HL-60 (cell line): ENCODE measurements at regions not wholly inside any gene's neighbourhood (a gene's known extent, or its start where the extent isn't known, plus 50 kb on each side); places are given as distances from the start of the nearest gene placed in this dataset.

ENCODE experiments used
- DNase-seq, 2 experiments: peaks; one replicate each; pipeline ENCODE4 v3.0.0-alpha.2; 2010 to 2020; ENCODE audit warnings: low read depth in 1 of 2, low spot score in 1 of 2
- H3K27ac ChIP-seq: fragments of 250-450 bp; sonication (Bioruptor Pico); replicated peaks from 2 replicates; pipeline ENCODE4 v1.5.1; 2020; ENCODE audit warnings: mild to moderate bottlenecking, moderate library complexity
- H3K27me3 ChIP-seq: fragments of 250-450 bp; sonication (Bioruptor Pico); 2 replicates; pipeline ENCODE4 v1.5.1; 2021; ENCODE audit warnings: mild to moderate bottlenecking, moderate library complexity; ENCODE audit not compliant: insufficient read depth, poor library complexity, severe bottlenecking
- H3K4me3 ChIP-seq: replicated peaks from 2 replicates; pipeline ENCODE4 v1.5.1; 2011; ENCODE audit warnings: mild to moderate bottlenecking, control low read depth, low read length; ENCODE audit not compliant: insufficient read depth
- CTCF ChIP-seq: IDR thresholded peaks from one replicate; pipeline ENCODE4 v1.5.1; 2011; ENCODE audit warnings: low read length, control low read depth, inconsistent platforms; ENCODE audit not compliant: insufficient read depth
- GABPA ChIP-seq: IDR thresholded peaks from 2 replicates; pipeline ENCODE4 v1.6.1; 2012; ENCODE audit warnings: low read depth
- POLR2AphosphoS5 ChIP-seq: IDR thresholded peaks from 2 replicates; pipeline ENCODE4 v1.6.1; 2012; ENCODE audit warnings: low read depth
- REST ChIP-seq: IDR thresholded peaks from 2 replicates; pipeline ENCODE4 v1.6.1; 2012; ENCODE audit warnings: low read depth; ENCODE audit not compliant: insufficient replicate concordance
- SPI1 ChIP-seq: IDR thresholded peaks from 2 replicates; pipeline ENCODE4 v1.6.1; 2012; ENCODE audit warnings: low read depth, mild to moderate bottlenecking, borderline replicate concordance

- TF ChIP-seq CTCF (no peak), POLR2AphosphoS5 (no peak), SPI1 (no peak), GABPA (no peak), REST (no peak)
Observed at GRCh38 chr11:112316971-112317370, 56.3 kb upstream of the PLET1 start.

GRCh38 chr11:112318184-112318591 is 57.5 kb upstream of the PLET1 start:
- TF ChIP-seq CTCF, result no peak
- TF ChIP-seq SPI1, result no peak
- TF ChIP-seq REST, result no peak
- no peak for TF ChIP-seq GABPA
- TF ChIP-seq POLR2AphosphoS5, result no peak
- no peak for DNase-seq
- no peak overlapping the region for H3K4me3 ChIP-seq
- no peaks in the 10 kb centered on the region for H3K27me3 ChIP-seq
- no peak overlapping the region for H3K27ac ChIP-seq

More at GRCh38 chr11:112316971-112317370, 56.3 kb upstream of the PLET1 start:
- H3K27ac ChIP-seq, result no peak overlapping the region
- no peaks in the 10 kb centered on the region for H3K27me3 ChIP-seq
- no peak overlapping the region for H3K4me3 ChIP-seq
- DNase-seq, result no peak

- Histone ChIP-seq H3K4me3 (no peak overlapping the region), H3K27me3 (no peaks in the 10 kb centered on the region), H3K27ac (no peak overlapping the region)
- no peak for DNase-seq
- TF ChIP-seq CTCF (no peak), SPI1 (no peak), GABPA (no peak), REST (no peak), POLR2AphosphoS5 (no peak)
Observed at GRCh38 chr11:112318661-112319060, 58.0 kb upstream of the PLET1 start.
